ENCODE measurements at regions not wholly inside any gene's neighbourhood (a gene's known extent, or its start where the extent isn't known, plus 50 kb on each side); places are given as distances from the start of the nearest gene placed in this dataset.
"Not testable (repeated sequence)": the region's sequence is repeated elsewhere in the genome, so short reads cannot be mapped to it uniquely, and the experiment has no call there.

DNA sequence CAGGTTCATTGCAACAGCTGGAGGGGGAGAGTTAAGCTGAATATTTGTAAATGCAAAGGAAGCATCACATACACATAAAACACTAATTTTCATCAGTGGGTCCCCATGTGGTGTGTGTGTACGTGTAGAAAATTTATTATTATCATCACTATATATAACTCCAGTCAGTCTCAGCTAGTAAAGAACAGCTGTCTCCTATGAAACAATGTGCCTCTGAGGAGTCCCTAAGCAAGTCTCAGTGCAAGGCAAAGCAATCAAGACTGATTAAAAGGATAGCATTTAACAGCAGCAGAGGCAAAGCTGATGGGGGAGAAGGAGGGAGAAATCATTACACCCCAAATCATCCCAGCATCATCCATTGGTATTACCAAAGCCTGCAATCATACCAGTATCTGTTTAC lies 104.2 kb upstream of the MARCHF11 start:
- no peak for DNase-seq
- no peaks in the 10 kb centered on the region for H3K27me3 ChIP-seq (replicated peaks in 1 of 2; ENCODE audit: control insufficient read depth in 2 of 2, extremely low read depth in 1 of 2, insufficient read depth in 2 of 2, low read length in 1 of 2)
- no peaks in the 10 kb centered on the region for H3K4me1 Mint-ChIP-seq
- CTCF ChIA-PET = no interaction called here
- no peak for ATAC-seq (replicated peaks in 1 of 4)
- no peaks in the 10 kb centered on the region for H3K4me1 ChIP-seq (ENCODE audit: control insufficient read depth in 1 of 2, extremely low read depth in 1 of 2, insufficient read depth in 2 of 2, low read length in 2 of 2)
- no peak overlapping the region for H3K4me3 Mint-ChIP-seq
- H3K36me3 Mint-ChIP-seq = no peaks in the 10 kb centered on the region
- H3K9me3 Mint-ChIP-seq = peaks cover 0 to 12% (median 0%) of the 10 kb centered on the region in 3 donors
- no peak overlapping the region for H3K27ac ChIP-seq (ENCODE audit: low read length)
- no peaks in the 10 kb centered on the region for H3K36me3 ChIP-seq (ENCODE audit: control insufficient read depth in 2 of 2, extremely low read depth in 1 of 2, insufficient read depth in 1 of 2, low read length in 1 of 2)
- no CpG with 5 or more reads among the region's 1 CpG for WGBS (ENCODE audit: insufficient coverage)
- H3K9me3 ChIP-seq = no peaks in the 10 kb centered on the region
- H3K4me3 ChIP-seq (ENCODE audit: control insufficient read depth in 1 of 2, extremely low read depth in 1 of 2, low read length in 1 of 2) = no peak overlapping the region
- H3K27me3 Mint-ChIP-seq = peaks cover 0 to 5% of the 10 kb centered on the region in 2 donors
- POLR2A ChIA-PET = no interaction called here
- no peak overlapping the region for H3K27ac Mint-ChIP-seq

DNA sequence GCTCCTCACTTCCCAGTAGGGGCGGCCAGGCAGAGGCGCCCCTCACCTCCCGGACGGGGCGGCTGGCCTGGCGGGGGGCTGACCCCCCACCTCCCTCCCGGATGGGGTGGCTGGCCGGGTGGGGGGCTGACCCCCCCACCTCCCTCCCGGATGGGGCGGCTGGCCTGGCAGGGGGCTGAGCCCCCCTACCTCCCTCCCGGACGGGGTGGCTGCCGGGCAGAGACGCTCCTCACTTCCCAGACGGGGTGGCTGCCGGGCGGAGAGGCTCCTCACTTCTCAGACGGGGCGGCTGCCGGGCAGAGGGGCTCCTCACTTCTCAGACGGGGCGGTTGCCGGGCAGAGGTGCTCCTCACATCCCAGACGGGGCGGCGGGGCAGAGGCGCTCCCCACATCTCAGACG lies 97.3 kb upstream of the MARCHF11 start:
- H3K4me3 ChIP-seq (ENCODE audit: control insufficient read depth in 1 of 2, extremely low read depth in 1 of 2, low read length in 1 of 2); H3K27me3 Mint-ChIP-seq; H3K4me1 Mint-ChIP-seq; H3K36me3 Mint-ChIP-seq; H3K27me3 ChIP-seq (replicated peaks in 1 of 2; ENCODE audit: control insufficient read depth in 2 of 2, extremely low read depth in 1 of 2, insufficient read depth in 2 of 2, low read length in 1 of 2); H3K27ac ChIP-seq (ENCODE audit: low read length); CTCF ChIA-PET; H3K4me3 Mint-ChIP-seq; H3K4me1 ChIP-seq (ENCODE audit: control insufficient read depth in 1 of 2, extremely low read depth in 1 of 2, insufficient read depth in 2 of 2, low read length in 2 of 2); H3K9me3 Mint-ChIP-seq; ATAC-seq (replicated peaks in 1 of 4); H3K36me3 ChIP-seq (ENCODE audit: control insufficient read depth in 2 of 2, extremely low read depth in 1 of 2, insufficient read depth in 1 of 2, low read length in 1 of 2); POLR2A ChIA-PET; H3K27ac Mint-ChIP-seq; DNase-seq; H3K9me3 ChIP-seq: not testable (repeated sequence)
- WGBS (ENCODE audit: insufficient coverage) = 87% methylated on average over 3 of the region's 28 CpGs

DNA sequence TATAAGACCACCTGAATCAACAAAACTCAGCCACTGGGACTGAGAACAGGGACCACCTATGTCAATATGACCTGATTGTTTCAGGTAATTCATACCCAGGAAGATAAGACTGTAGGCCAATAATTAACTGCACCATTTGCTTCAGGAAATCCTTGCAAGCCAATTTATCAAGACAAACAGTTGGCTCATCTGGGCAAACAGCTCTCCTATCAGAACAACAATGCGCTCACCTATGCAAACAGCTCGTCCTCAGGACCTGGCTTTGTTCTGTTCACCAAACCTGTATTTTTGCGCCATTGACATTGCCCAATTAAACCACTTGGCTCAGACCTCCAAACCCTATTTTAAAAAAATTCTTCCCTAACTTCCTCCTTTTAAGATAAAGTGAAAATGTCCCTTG lies 92.3 kb upstream of the MARCHF11 start:
- Histone ChIP-seq H3K36me3 (ENCODE audit: control insufficient read depth in 2 of 2, extremely low read depth in 1 of 2, insufficient read depth in 1 of 2, low read length in 1 of 2) (no peaks in the 10 kb centered on the region), H3K27ac (ENCODE audit: low read length) (no peak overlapping the region), H3K27me3 (replicated peaks in 1 of 2; ENCODE audit: control insufficient read depth in 2 of 2, extremely low read depth in 1 of 2, insufficient read depth in 2 of 2, low read length in 1 of 2) (no peaks in the 10 kb centered on the region), H3K4me1 (ENCODE audit: control insufficient read depth in 1 of 2, extremely low read depth in 1 of 2, insufficient read depth in 2 of 2, low read length in 2 of 2) (no peaks in the 10 kb centered on the region), H3K9me3 (no peaks in the 10 kb centered on the region), H3K4me3 (ENCODE audit: control insufficient read depth in 1 of 2, extremely low read depth in 1 of 2, low read length in 1 of 2) (no peak overlapping the region)
- Mint-ChIP-seq H3K4me1 (no peaks in the 10 kb centered on the region), H3K36me3 (no peaks in the 10 kb centered on the region), H3K4me3 (no peak overlapping the region), H3K9me3 (peaks cover 3 to 10% (median 9%) of the 10 kb centered on the region in 3 donors), H3K27ac (no peak overlapping the region), H3K27me3 (peaks cover 0 to 12% of the 10 kb centered on the region in 2 donors)
- DNase-seq (no peak), ATAC-seq (replicated peaks in 1 of 4) (no peak)
- CTCF ChIA-PET = no interaction called here
- 69% methylated on average over 2 of the region's 3 CpGs for WGBS (ENCODE audit: insufficient coverage)
- POLR2A ChIA-PET = no interaction called here

- Mint-ChIP-seq H3K27ac (no peak overlapping the region), H3K4me3 (no peak overlapping the region), H3K4me1 (no peaks in the 10 kb centered on the region), H3K27me3 (peaks cover 0 to 4% of the 10 kb centered on the region in 2 donors), H3K36me3 (no peaks in the 10 kb centered on the region), H3K9me3 (peaks cover 0 to 5% (median 0%) of the 10 kb centered on the region in 3 donors)
- 72% methylated on average over 6 of the region's 6 CpGs for WGBS (ENCODE audit: insufficient coverage)
- ATAC-seq (replicated peaks in 1 of 4) (no peak), DNase-seq (no peak)
- Histone ChIP-seq H3K36me3 (ENCODE audit: control insufficient read depth in 2 of 2, extremely low read depth in 1 of 2, insufficient read depth in 1 of 2, low read length in 1 of 2) (no peaks in the 10 kb centered on the region), H3K27me3 (replicated peaks in 1 of 2; ENCODE audit: control insufficient read depth in 2 of 2, extremely low read depth in 1 of 2, insufficient read depth in 2 of 2, low read length in 1 of 2) (no peaks in the 10 kb centered on the region), H3K27ac (ENCODE audit: low read length) (no peak overlapping the region), H3K9me3 (peaks cover 2% of the 10 kb centered on the region), H3K4me3 (ENCODE audit: control insufficient read depth in 1 of 2, extremely low read depth in 1 of 2, low read length in 1 of 2) (no peak overlapping the region), H3K4me1 (ENCODE audit: control insufficient read depth in 1 of 2, extremely low read depth in 1 of 2, insufficient read depth in 2 of 2, low read length in 2 of 2) (no peaks in the 10 kb centered on the region)
- POLR2A ChIA-PET = no interaction called here
- CTCF ChIA-PET = no interaction called here
Observed at GRCh38 chr5:16265141-16265540, 85.5 kb upstream of the MARCHF11 start.

DNA sequence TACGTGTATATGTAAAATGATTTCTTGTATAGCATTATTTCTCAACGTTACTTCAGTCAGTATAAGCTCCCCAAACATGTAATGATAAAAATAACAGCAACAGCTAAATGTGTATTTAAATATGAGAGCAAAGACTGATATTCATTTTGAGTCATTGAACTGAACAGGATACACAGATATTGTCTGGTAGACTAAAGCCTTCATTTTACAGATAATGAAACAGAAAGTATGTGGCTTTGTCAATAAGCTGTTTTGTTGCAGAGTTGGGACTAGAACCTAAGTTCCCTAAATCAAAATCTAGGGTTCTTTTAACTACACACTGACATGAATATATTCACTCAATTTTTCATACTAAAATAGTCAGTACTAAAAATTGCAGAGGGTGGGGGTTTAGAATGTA lies 80.4 kb upstream of the MARCHF11 start:
- Mint-ChIP-seq H3K4me1 (no peaks in the 10 kb centered on the region), H3K27me3 (peaks cover 0 to 7% of the 10 kb centered on the region in 2 donors), H3K9me3 (no peaks in the 10 kb centered on the region), H3K27ac (no peak overlapping the region), H3K4me3 (no peak overlapping the region), H3K36me3 (no peaks in the 10 kb centered on the region)
- Histone ChIP-seq H3K27me3 (replicated peaks in 1 of 2; ENCODE audit: control insufficient read depth in 2 of 2, extremely low read depth in 1 of 2, insufficient read depth in 2 of 2, low read length in 1 of 2) (no peaks in the 10 kb centered on the region), H3K27ac (ENCODE audit: low read length) (no peak overlapping the region), H3K9me3 (peaks cover 2% of the 10 kb centered on the region), H3K4me3 (ENCODE audit: control insufficient read depth in 1 of 2, extremely low read depth in 1 of 2, low read length in 1 of 2) (no peak overlapping the region), H3K4me1 (ENCODE audit: control insufficient read depth in 1 of 2, extremely low read depth in 1 of 2, insufficient read depth in 2 of 2, low read length in 2 of 2) (no peaks in the 10 kb centered on the region), H3K36me3 (ENCODE audit: control insufficient read depth in 2 of 2, extremely low read depth in 1 of 2, insufficient read depth in 1 of 2, low read length in 1 of 2) (no peaks in the 10 kb centered on the region)
- no CpG with 5 or more reads among the region's 2 CpGs for WGBS (ENCODE audit: insufficient coverage)
- DNase-seq (no peak), ATAC-seq (replicated peaks in 1 of 4) (no peak)
- POLR2A ChIA-PET = no interaction called here
- CTCF ChIA-PET = no interaction called here

GRCh38 chr5:16253856-16254255 lies 74.3 kb upstream of the MARCHF11 start:
- Mint-ChIP-seq H3K4me3 (no peak overlapping the region), H3K27me3 (peaks cover 0 to 3% of the 10 kb centered on the region in 2 donors), H3K27ac (no peak overlapping the region), H3K36me3 (no peaks in the 10 kb centered on the region), H3K9me3 (peaks cover 3 to 5% (median 4%) of the 10 kb centered on the region in 3 donors), H3K4me1 (no peaks in the 10 kb centered on the region)
- DNase-seq = no peak
- Histone ChIP-seq H3K36me3 (ENCODE audit: control insufficient read depth in 2 of 2, extremely low read depth in 1 of 2, insufficient read depth in 1 of 2, low read length in 1 of 2) (no peaks in the 10 kb centered on the region), H3K4me3 (ENCODE audit: control insufficient read depth in 1 of 2, extremely low read depth in 1 of 2, low read length in 1 of 2) (no peak overlapping the region), H3K4me1 (ENCODE audit: control insufficient read depth in 1 of 2, extremely low read depth in 1 of 2, insufficient read depth in 2 of 2, low read length in 2 of 2) (no peaks in the 10 kb centered on the region), H3K9me3 (no peaks in the 10 kb centered on the region), H3K27ac (ENCODE audit: low read length) (no peak overlapping the region), H3K27me3 (replicated peaks in 1 of 2; ENCODE audit: control insufficient read depth in 2 of 2, extremely low read depth in 1 of 2, insufficient read depth in 2 of 2, low read length in 1 of 2) (no peaks in the 10 kb centered on the region)
- ChIA-PET POLR2A (no interaction called here), CTCF (no interaction called here)
- ATAC-seq (replicated peaks in 1 of 4) = no peak
- no CpG with 5 or more reads among the region's 1 CpG for WGBS (ENCODE audit: insufficient coverage)

- WGBS (ENCODE audit: insufficient coverage) = 40% methylated on average over 1 of the region's 1 CpG
- no peaks in the 10 kb centered on the region for H3K4me1 ChIP-seq (ENCODE audit: control insufficient read depth in 1 of 2, extremely low read depth in 1 of 2, insufficient read depth in 2 of 2, low read length in 2 of 2)
- no peak overlapping the region for H3K4me3 ChIP-seq (ENCODE audit: control insufficient read depth in 1 of 2, extremely low read depth in 1 of 2, low read length in 1 of 2)
- Mint-ChIP-seq H3K4me1 (no peaks in the 10 kb centered on the region), H3K27ac (no peak overlapping the region), H3K27me3 (peaks cover 0 to 9% of the 10 kb centered on the region in 2 donors), H3K9me3 (peaks cover 5 to 9% (median 6%) of the 10 kb centered on the region in 3 donors), H3K36me3 (no peaks in the 10 kb centered on the region), H3K4me3 (no peak overlapping the region)
- POLR2A ChIA-PET = no interaction called here
- DNase-seq = no peak
- H3K36me3 ChIP-seq (ENCODE audit: control insufficient read depth in 2 of 2, extremely low read depth in 1 of 2, insufficient read depth in 1 of 2, low read length in 1 of 2) = no peaks in the 10 kb centered on the region
- CTCF ChIA-PET = no interaction called here
- no peak for ATAC-seq (replicated peaks in 1 of 4)
- H3K27ac ChIP-seq (ENCODE audit: low read length) = no peak overlapping the region
- H3K9me3 ChIP-seq = no peaks in the 10 kb centered on the region
- H3K27me3 ChIP-seq (replicated peaks in 1 of 2; ENCODE audit: control insufficient read depth in 2 of 2, extremely low read depth in 1 of 2, insufficient read depth in 2 of 2, low read length in 1 of 2) = no peaks in the 10 kb centered on the region
Observed at GRCh38 chr5:16245956-16246355, 66.4 kb upstream of the MARCHF11 start.
